HepG2 (cell line): ENCODE measurements at regions not wholly inside any gene's neighbourhood (a gene's known extent, or its start where the extent isn't known, plus 50 kb on each side); places are given as distances from the start of the nearest gene placed in this dataset.

ENCODE experiments used
- CERS6 ChIP-seq: sonication (generic); formaldehyde crosslinking; IDR thresholded peaks from 2 replicates; pipeline ENCODE4 v1.5.0; 2020; ENCODE audit warnings: missing genetic modification reagents
- FOXK1 ChIP-seq: sonication (generic); formaldehyde crosslinking; IDR thresholded peaks from 2 replicates; pipeline ENCODE4 v1.4.0; 2020; ENCODE audit warnings: low read depth, missing genetic modification reagents, borderline replicate concordance
- HNRNPH1 ChIP-seq: fragments of 200-400 bp; formaldehyde crosslinking; optimal IDR thresholded peaks from 2 replicates; pipeline ENCODE3; 2017; ENCODE audit warnings: mild to moderate bottlenecking, low read depth, low read length
- KLF6 ChIP-seq: IDR thresholded peaks from 2 replicates; pipeline ENCODE4 v1.8.0; 2016; ENCODE audit warnings: missing biosample characterization, missing genetic modification reagents
- MTA3 ChIP-seq: sonication (generic); formaldehyde crosslinking; IDR thresholded peaks from 2 replicates; pipeline ENCODE4 v1.4.0; 2020; ENCODE audit warnings: missing genetic modification reagents
- MYPOP ChIP-seq: sonication (generic); formaldehyde crosslinking; IDR thresholded peaks from 2 replicates; pipeline ENCODE4 v1.8.1; 2023; ENCODE audit warnings: mild to moderate bottlenecking, moderate library complexity, missing genetic modification reagents
- POGZ ChIP-seq: sonication (generic); formaldehyde crosslinking; IDR thresholded peaks from 2 replicates; pipeline ENCODE4 v1.4.0; 2020; ENCODE audit warnings: mild to moderate bottlenecking, missing genetic modification reagents
- RARA ChIP-seq: IDR thresholded peaks from 2 replicates; pipeline ENCODE4 v1.6.1; 2016; ENCODE audit warnings: missing genetic modification reagents, missing compliant biosample characterization
- RXRA ChIP-seq: sonication (generic); formaldehyde crosslinking; IDR thresholded peaks from 2 replicates; pipeline ENCODE4 v1.5.1; 2020; ENCODE audit warnings: missing genetic modification reagents
- SIN3A ChIP-seq: IDR thresholded peaks from 2 replicates; pipeline ENCODE4 v1.6.1; 2011; ENCODE audit warnings: low read depth, mild to moderate bottlenecking, control low read depth, low read length, borderline replicate concordance
- TEAD3 ChIP-seq: optimal IDR thresholded peaks from 2 replicates; pipeline ENCODE3; 2016; ENCODE audit warnings: borderline replicate concordance
- TFDP2 ChIP-seq: sonication (generic); formaldehyde crosslinking; IDR thresholded peaks from 2 replicates; pipeline ENCODE4 v1.4.0; 2020; ENCODE audit warnings: missing genetic modification reagents
- TRAFD1 ChIP-seq: sonication (generic); formaldehyde crosslinking; IDR thresholded peaks from 2 replicates; pipeline ENCODE4 v1.5.1; 2020; ENCODE audit warnings: missing genetic modification reagents, mild to moderate bottlenecking, borderline replicate concordance
- U2AF1 ChIP-seq: fragments of 200-400 bp; formaldehyde crosslinking; optimal IDR thresholded peaks from 2 replicates; pipeline ENCODE3; 2017; ENCODE audit warnings: mild to moderate bottlenecking, low read depth, low read length
- UBTF ChIP-seq: sonication (generic); formaldehyde crosslinking; IDR thresholded peaks from 2 replicates; pipeline ENCODE4 v1.4.0; 2020; ENCODE audit warnings: mild to moderate bottlenecking, missing genetic modification reagents
- YEATS4 ChIP-seq: sonication (generic); formaldehyde crosslinking; IDR thresholded peaks from 2 replicates; pipeline ENCODE4 v1.4.0; 2020; ENCODE audit warnings: missing genetic modification reagents, borderline replicate concordance
- ZBTB43 ChIP-seq: sonication (generic); formaldehyde crosslinking; conservative IDR thresholded peaks from 2 replicates; pipeline ENCODE4 v1.4.0; 2020; ENCODE audit warnings: missing genetic modification reagents
- ZFP62 ChIP-seq: sonication (generic); formaldehyde crosslinking; IDR thresholded peaks from 2 replicates; pipeline ENCODE4 v1.4.0; 2020; ENCODE audit warnings: missing genetic modification reagents
- ZNF180 ChIP-seq: sonication (generic); formaldehyde crosslinking; IDR thresholded peaks from 2 replicates; pipeline ENCODE4 v1.4.0; 2020; ENCODE audit warnings: low read depth, missing genetic modification reagents, borderline replicate concordance
- ZNF501 ChIP-seq: sonication (generic); formaldehyde crosslinking; IDR thresholded peaks from 2 replicates; pipeline ENCODE4 v1.5.1; 2020; ENCODE audit warnings: mild to moderate bottlenecking, moderate library complexity, missing genetic modification reagents
- ZNF598 ChIP-seq: sonication (generic); formaldehyde crosslinking; IDR thresholded peaks from 2 replicates; pipeline ENCODE4 v1.5.1; 2020; ENCODE audit warnings: mild to moderate bottlenecking, missing genetic modification reagents, borderline replicate concordance

- TF ChIP-seq TFDP2 (CRISPR knock-in tag) (no peak), SIN3A (no peak), RARA (CRISPR knock-in tag) (no peak), RXRA (no peak; the same call in 1 of the 2 replicates), POGZ (CRISPR knock-in tag) (no peak), TEAD3 (CRISPR knock-in tag) (peak; percentile 49), ZNF501 (peak; percentile 80), MYPOP (peak; percentile 47; the same call in 1 of the 2 replicates), HNRNPH1 (no peak), ZNF180 (CRISPR knock-in tag) (no peak), MTA3 (CRISPR knock-in tag) (no peak), ZBTB43 (CRISPR knock-in tag) (no peak), ZFP62 (CRISPR knock-in tag) (no peak), ZNF598 (CRISPR knock-in tag) (peak; percentile 57; the same call in 1 of the 2 replicates), TRAFD1 (CRISPR knock-in tag) (no peak), CERS6 (CRISPR knock-in tag) (no peak), YEATS4 (no peak), FOXK1 (CRISPR knock-in tag) (0 out of 2 replicates have a peak, but pooled peaks have one; percentile 12), U2AF1 (no peak), KLF6 (CRISPR knock-in tag) (no peak), UBTF (CRISPR knock-in tag) (no peak; the same call in 1 of the 2 replicates)
Measured at GRCh38 chr17:72569148-72569946, 448.5 kb downstream of the SOX9 start (continued).
